ENCODE measurements at regions not wholly inside any gene's neighbourhood (a gene's known extent, or its start where the extent isn't known, plus 50 kb on each side); places are given as distances from the start of the nearest gene placed in this dataset.
"Not testable (repeated sequence)": the region's sequence is repeated elsewhere in the genome, so short reads cannot be mapped to it uniquely, and the experiment has no call there.

DNA sequence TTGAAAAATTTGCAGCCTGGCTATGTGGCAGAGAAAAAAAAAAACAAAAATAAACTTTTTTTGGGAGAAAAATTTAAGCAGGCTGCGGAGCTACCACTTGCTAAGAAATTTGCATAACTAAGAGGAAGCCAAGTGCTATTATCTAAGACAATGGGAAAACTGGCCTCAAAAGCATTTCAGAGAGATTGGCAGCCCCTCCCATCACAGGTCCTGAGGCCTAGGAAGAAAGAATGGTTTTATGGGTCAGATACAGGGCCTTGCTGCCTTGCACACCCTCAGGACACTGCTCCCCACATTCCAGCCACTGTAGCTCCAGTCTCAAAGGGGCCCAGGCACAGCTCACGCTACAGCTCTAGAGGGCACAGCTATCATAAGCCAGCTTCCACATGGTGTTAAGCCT is 777.9 kb downstream of the TENT5A start:
- no peak for DNase-seq

DNA sequence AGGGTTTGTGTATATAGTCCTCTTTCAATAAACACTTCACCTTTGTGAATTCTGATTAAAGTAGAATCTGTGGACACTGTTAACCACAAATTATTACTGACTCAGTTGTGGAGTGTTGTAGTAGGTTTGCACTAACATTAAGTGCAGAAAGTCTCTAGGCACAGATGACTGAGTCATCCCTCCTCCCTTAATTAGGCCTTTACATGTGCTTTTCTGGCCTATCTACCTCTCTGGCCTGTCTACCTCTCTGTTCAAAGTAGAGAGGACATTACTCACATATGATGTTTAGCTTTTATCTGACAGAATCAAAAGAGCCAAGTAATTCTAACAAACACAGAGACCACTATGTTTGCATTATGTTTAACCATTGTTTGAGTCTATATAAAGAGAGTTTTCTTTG is 783.0 kb downstream of the TENT5A start:
- DNase-seq: no peak

DNA sequence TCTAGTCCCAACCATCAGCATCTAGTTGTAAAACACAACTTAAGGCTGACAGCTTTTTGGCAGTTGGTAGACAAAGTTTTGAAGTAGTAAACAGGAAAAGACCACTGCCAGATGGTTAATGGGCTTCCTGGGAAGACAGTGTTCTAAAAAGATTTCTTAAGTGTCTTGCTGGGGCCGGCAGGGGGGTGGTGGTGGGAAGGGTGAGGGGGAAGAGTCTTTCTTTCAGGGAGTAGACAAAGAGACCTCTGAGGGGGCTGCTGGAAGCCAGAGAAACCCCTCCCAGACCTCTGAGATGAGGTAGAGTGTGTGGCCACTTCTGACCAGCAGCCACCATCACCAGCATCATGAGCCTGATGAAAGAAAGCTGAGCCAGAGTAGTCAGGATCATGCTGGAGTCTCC is 784.9 kb downstream of the TENT5A start:
- no peak for DNase-seq

DNA sequence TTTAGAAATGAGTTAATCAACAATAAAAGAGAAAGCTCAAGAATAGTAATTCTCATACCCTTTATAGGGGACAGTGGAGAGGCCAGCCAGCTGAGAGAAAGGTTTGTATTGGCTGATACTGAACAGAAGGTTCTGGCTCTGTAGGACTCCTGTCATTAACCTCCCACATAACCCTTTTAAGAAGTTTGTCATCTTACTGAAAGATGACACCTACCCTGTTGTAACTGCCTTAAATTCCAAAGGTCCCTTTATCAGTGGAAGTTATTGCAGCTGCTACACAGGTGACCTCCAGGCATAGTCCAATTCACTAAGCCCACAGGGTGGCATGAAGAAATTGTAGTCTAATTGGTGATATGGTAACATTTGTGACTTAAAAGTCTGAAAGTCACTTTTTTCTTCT is 790.1 kb downstream of the TENT5A start:
- no peak for DNase-seq

DNA sequence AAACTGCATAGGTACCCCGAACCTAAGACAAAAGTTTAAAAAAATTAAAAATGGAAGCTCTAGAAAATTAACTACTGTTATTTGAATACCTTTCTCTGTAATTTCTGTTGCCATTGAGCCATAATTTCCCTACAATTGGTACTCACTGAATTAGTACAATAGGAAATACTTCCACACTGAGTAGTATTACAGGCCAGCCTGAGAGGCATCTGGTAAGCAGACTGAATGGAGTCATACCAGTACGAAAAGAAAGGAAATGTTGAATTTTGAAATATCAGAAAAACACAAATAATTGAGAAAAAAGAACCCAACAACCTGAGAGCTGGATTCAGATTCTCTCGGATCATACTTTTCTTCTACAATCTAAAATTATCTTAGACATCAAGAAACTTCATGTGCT is 791.3 kb downstream of the TENT5A start:
- DNase-seq: no peak

DNA sequence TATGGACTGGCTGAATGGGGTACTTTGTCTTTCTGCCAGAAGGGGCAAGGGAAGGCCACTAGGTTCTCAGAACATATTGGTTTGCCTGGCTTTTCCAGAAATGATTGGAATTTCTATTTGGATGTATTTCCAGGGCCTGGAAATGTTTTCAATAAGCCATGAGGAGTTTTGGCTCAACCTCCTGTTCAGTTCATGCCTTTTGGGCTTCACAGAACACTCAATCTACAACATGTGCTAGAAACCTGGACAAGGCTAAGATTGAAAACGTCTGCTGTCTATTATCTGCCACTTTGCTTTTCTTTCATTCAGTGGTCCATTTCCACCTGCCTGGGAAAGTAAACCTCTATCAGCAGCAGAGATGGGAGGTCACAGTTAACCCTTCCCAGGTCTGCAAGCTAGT is 793.4 kb downstream of the TENT5A start:
- DNase-seq: no peak

DNA sequence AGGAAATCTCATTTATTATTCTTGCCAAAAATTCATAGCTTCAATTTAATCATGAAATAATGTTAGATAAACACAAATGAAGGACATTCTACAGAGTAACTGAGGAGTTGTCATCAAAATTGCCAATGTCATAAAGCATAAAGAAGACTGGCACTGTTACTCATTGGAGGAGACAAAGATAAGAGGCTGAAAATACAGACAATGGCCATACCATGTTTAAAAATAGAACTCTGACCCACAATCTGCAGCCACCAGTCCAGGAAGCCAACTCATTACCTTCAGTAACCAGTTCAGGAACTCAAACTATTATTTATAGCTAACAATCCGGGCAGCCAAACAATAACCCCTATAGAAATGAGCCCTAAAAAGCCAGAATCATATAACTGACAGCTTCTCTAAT is 795.6 kb downstream of the TENT5A start:
- no peak for DNase-seq

DNA sequence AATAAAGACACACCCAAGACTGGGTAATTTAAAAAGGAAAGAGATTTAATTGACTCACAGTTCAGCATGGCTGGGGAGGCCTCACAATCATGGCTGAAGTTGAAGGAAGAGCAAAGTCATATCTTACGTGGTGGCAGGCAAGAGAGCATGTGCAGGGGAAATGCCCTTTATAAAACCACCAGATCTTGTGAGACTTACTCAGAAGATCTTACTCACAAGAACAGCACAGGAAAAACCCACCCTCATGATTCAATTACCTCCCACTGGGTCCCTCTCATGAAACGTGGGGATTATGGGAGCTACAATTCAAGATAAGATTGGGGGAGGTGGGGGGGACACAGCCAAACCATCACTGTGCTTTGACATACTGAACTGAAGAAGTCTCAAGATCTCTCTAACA is 800.0 kb downstream of the TENT5A start:
- not testable (repeated sequence) for DNase-seq

DNA sequence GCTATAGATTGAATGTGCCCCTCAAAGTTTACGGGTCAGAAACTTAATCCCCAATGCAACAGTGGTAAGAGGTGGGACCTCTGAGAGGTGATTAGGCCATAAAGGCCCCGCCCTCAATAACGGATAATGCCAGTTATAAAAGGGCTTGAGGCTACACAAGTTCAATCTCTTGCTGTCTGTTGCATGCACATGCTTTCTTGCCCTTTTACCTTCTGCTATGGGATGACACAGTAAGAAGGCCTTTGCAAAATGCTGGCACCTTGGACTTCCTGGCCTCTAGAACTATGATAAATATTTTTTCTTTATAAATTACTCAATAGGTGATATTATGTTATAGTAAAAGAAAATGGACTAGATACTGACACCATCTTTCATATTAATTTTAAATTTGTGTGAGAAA is 806.1 kb downstream of the TENT5A start:
- no peak for DNase-seq

DNA sequence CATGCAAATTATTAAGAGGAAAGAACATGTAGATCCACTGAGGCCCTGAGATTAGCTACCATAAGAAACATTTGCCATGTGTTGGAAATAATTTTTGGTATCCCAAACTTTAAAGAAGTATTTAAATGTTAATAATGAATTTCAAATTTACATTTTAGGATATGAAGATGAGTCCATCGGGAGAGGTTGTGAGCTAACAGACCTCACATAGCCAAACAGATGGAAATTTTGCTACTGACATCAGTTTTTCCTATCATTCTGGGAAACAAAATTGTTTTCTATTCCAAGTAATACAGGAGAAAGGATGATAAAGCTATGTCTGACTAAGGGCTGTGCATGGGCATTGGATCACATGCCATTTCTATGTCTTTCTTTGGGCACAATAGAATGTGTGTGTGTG is 809.6 kb downstream of the TENT5A start:
- DNase-seq: no peak

DNA sequence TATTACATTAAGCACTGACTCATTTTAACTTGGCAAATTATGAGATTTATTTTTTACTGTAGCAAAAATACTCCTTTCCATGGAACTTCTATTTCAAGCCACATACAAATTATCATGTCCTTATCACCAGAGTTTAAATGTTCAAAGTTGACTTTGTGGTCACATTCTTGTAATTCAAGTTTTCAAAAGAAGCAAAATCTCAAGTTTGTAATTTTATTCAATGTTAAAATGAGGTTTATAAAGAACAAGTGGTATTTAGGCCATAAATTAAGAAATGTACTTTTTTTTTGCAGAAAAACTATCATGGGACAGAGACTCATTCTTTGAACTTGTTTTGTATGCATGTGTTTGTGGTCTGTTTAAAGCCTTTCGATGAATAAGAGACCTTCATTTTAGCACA is 811.5 kb downstream of the TENT5A start:
- DNase-seq: no peak

DNA sequence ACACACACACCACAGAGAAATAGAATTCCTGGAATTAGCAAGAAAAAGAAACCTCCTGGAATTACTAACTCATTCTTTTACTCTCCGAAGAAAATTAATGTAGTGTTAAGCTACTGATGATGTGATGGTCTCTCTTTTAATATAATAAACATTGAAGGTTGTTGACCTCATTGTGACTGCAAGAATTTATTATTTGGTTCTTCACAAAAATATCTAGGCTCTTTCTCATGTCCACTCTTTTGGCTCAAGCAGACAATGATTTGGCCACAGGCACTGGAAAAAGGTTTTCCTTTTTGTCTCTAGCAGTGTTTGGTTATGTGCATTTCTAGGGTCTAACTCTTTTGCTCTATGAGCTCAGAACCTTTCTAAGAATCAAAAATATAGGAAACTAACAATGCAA is 811.9 kb downstream of the TENT5A start:
- DNase-seq: no peak

DNA sequence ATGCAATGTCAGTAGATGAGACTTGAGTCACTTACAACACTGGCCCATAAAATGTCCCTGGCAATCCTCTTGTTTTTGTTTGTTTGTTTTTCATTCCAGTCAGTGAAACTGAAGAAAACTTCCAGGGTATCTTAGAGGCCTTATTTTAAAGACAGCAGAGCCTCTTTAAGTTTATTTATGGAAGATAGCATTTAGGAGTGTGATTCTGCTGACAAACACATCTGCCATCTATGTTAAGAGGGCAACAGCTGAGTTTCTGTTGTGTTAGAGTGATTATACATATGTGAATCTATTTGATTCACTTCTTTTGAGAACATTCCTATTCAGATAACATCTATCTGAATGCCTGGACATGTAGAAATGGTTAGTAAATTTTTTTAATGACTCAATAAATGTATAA is 812.6 kb downstream of the TENT5A start:
- no peak for DNase-seq

DNA sequence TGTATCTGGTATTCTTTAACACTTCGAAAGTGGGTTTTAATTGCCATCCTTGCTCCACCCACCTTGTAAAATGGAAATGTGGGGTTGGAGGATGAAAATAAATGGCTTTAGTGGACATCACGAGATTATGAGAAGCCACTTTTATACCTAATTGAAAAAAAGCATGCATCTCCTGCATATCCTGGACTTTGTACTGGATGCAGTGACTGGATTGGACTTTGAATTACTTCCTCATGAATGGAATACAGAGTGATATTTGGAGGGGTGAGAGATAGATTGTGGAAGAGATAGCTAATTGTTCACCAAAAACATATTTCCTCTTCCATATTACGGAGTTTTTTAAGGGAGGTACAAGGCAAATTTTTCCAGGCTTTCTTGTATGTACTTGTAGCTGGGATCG is 813.0 kb downstream of the TENT5A start:
- no peak for DNase-seq

DNA sequence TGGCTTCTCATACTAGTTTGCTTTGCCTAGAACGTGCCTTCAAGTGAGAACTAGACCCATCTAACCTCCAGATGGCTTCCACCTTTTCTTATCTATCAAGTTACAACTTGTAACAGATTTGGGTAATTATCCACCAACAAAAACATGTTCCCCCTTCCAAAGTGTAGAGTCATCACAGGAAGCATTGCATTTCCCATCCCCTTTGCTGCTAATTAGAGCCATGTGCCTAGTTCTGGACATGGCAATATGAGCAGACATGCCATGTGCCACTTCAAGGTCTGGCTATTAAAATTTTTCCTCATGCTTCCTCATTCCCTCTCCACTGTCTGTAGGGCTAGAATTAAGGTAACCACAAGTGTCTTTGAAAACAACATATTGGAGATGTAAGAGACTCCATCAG is 814.4 kb downstream of the TENT5A start:
- DNase-seq: no peak

DNA sequence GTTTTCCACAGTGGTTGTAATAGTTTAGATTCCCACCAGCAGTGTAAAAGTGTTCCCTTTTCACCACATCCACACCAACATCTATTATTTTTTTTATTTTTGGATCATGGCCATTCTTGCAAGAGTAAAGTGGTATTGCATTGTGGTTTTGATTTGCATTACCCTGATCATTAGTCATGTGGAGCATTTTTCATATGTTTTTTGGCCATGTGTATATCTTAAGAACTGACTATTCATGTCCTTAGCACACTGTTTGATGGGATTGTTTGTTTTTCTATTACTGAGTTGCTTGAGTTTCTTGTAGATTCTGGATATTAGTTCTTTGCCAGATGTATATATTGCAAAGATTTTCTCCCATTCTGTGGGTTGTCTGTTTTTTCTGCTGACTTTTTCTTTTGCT is 820.1 kb downstream of the TENT5A start:
- DNase-seq: no peak

DNA sequence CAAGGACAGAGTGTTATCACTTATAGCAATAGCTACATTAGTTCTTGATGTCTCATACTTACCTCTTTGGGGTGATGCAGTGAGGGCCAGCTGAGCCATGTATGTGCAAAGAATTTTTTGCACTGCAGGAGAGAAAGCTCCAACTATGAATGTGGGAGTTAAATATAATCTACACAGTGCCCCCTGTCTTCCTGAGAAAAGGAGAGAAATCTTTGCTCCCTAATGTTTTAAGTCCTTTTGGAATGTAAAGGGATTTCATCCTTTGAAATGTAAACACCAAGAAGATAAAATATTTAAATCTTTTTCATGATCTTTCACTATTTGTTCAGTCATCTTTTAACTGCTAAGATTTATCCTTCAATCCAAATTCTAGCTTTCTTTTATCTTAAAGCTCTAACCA is 822.1 kb downstream of the TENT5A start:
- no peak for DNase-seq

DNA sequence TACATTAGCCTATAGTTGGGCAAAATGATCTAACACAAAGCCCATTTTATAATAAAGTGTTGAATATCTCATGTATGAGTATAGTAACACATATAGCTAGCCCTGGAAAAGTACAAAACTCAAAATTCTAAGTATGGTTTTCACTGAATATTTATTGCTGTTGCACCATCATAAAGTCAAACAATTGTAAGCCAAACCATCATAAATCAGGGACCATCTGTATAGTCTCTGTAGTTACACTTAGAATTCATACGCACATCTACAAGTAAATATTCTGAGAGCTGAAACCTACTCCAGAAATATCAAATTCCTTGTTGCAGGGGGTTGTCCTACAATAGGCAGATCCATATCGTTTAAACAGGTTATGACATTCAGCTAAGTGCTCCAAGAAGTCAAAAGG is 817.3 kb downstream of the BCKDHB start:
- DNase-seq: no peak

DNA sequence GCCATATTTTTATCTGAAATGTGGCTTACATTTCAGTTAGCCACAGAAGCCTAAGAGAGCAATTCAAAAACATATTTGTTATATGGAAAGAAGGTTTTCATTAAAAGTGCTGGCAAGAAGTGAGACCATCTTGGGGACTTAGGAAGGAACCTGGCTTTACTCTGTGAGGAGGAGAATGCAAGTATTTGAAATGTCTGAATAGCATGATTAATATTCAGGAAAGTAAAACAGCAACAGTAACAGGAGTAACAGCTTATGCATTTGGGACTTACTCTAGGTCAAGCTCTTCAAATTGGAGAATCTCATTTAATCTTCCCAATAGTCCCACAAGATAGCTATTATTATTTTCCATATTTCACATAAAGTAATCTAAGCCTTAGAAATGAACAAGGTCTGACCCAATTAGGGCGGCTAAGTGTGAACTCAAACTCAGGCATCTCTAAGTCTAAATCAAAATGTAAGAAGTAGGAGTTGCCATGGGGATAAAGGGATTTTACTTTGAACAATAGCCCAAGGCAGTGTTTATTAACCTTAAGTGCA is 816.5 kb downstream of the BCKDHB start:
- DNase-seq: no peak

DNA sequence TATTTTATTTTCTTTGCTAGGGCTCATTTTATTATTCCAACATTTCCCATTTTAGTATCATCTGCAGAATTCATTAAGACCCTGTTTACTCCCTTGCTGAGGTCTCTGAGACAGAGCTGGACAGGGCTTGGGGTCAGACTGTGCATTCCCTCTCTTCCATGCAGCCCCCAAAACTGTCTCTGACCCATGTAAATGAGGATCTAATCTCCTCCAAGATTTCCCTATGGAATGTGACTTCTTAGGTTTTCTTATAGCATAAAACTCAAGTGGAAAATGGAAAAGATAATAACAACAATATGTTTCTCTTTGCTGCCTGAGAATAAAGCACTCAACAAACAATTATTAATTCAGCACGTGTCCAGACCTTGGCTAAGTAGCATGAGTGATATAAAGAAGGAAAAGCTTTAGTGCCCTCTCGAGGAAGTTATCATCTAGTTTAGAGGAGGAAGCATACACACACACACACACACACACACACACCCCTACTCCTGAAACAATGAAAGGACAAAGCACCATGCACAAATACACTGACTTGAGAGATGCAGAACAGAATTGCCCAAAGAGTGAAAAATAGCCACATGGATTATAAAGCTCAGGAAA is 815.5 kb downstream of the BCKDHB start:
- no peak for DNase-seq

DNA sequence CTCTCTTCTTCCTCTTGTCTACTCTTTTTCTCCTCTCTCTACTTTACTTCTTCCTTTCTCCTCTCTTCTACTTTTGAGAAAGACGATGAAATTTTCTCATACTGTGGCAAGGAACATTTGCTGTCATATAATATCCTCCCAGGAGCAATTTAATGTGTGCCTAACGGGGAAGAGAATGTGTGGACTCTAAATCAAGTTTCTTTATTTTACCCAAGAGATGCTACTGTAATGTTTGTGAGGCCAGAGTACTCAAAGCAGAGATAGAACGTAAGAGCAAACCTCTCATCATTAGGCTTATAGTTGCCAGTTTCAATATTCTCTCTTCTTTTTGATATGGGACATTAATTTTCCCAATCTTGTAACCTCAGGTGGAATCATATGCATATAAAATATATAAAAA is 801.4 kb downstream of the BCKDHB start:
- no peak for DNase-seq

DNA sequence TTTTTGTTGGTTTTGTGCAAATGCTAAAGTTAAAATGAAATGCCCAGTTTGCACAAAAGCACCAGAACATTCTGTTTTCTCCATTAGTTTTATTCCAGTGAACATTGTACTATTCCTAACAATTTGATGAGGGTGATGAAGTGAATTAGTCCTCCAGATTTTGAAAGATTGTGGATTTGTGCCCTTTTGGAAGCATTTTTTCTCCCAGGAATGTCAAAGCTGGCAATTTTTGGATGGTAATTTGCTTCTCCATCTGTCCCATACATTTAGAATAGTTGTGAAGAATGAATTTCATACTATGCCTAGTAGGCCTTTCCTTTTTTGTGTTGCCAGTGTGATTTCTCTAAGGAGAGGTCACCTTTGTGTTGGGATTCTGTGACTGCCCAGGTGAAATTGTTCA is 797.2 kb downstream of the BCKDHB start:
- DNase-seq: no peak

DNA sequence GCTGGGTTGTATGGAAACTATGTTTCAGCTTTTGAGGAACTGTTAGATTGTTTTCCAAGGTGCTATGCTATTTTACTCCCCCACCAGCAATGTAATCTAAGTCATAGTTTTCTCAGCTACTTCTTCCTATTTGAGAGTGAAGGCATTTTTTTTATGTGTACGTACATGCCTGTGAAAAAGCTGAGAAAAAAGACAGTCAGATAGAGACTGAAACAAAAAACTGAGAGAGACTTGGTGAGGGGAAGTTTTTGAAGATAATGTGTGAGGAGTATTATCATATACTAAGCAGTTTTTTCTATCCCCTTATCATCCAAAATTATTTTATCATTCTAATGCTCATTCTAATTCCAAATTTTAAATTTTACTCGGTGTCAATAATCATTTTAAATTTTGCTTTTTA is 780.0 kb downstream of the BCKDHB start:
- no peak for DNase-seq

DNA sequence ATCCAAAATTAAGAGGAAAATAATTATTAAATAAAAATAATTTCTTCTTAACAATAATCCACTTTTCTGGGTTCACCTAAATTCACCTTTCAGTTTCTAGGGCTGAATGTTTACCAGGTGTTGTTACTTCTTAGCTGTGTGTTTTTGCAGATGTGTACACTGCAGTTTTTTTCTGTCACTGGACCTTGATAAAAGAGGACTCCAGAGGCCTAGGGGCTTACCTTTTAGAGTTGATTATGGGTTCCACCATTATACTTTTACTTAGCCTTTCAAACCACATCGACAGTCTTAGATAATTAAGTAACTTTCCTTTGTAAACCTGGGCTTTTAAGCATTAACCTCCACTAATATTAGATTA is 766.5 kb downstream of the BCKDHB start:
- DNase-seq: no peak

DNA sequence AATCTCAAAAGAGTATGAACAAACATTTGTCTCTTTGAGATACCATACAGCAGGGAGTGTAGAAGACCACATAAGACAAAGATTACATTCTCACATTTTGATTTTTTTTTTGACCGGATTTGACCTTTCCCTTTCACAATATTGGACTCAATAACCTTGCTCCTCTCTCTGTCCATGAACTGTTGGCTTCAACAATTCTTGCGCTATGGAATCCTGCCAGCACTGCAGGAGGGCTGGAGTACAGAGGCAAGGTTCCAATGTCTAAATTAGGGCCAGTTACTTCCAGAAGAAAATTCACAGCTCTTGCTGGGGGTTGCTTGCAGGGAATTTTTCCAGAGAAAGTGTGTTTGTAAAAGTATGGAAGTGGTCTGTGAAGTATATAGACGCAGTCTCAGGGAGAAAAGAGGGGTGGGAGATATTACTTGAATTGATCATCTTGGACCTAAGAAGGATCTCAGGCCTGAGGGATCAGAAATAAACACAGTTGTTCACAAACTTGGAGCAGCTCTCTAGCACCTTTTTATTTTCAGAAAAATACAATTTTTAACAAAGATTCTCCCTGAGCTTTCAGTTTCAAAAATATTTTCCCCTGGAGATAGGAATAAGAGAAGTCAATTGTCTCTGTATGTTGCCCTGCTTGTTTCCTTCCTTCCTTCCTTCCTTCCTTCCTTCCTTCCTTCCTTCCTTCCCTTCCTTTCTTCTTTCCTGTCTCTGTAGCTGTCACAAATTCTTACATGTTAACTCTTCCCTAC is 765.9 kb downstream of the BCKDHB start:
- no peak for DNase-seq

All from CD4-positive, alpha-beta T cell treated with Interleukin-17A for 1 hour (primary cell).